ENCODE measurements at regions not wholly inside any gene's neighbourhood (a gene's known extent, or its start where the extent isn't known, plus 50 kb on each side); places are given as distances from the start of the nearest gene placed in this dataset.
"Not testable (repeated sequence)": the region's sequence is repeated elsewhere in the genome, so short reads cannot be mapped to it uniquely, and the experiment has no call there.

DNA sequence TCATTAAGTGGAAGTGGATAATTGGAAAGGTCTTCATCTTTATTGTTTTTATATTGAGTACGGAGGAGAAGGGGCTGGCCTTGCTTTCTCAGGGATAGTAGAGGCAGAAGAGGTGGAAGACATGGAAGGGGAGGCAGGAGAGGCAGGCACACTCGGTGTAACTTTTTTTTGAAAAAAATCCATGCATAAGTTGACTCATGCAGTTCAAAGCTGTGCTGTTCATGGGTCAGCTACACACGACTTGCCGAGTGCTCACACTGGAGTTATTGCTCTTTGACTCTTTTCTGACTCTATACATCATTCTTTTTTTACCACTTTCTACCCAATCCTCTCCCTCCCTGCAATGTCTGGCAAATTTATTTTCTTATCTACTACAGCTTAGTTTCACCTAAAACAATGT is 158.3 kb upstream of the AADAT start:
- no peak for DNase-seq

DNA sequence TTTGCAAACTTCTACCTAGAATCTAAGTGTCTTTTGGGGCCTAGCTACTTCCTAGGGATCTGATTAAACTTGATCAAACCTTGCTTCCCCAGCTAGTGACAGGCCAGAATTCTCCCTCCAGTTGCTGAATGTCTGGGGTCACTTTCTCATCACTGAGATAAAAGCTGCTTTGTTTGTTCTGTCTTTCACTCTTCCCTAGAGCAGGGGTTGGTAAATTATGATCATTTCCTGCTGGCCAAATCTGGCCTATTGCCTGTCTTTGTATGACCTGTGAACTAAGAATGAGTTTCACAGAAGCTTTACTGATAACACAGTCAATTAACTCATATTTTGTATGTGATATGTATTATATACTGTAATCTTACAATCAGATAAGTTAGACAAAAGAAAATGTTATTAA is 157.8 kb upstream of the AADAT start:
- DNase-seq: no peak

DNA sequence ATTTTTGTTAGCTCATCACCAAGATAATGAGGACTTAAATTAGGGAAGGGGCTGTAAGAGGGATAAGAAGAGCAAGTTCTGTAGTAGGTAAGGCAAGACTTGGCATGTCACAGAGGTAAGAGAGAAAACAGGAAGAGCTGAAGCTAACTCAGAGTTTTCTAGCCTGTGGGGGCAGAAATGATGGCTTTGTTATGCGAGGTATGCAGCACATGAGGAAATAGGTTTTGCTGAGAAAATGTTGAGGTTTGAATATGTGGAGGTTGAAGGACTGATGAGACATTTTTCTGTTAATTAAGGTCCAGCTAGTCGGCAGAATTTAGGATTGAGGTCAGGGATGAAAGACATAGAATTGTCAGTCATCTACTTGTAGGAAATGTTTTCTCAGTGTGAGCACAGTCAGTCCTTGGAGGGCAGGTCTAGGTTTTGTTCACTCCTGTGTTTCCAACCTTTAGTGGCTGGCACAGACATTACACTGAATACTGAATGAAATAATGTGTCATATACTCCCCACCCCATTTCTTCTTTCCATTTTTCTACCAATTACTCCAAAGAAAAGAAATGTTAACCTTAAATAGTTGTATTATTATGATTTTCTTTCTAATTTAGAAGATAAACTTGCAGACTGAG is 154.0 kb upstream of the AADAT start:
- no peak for DNase-seq

DNA sequence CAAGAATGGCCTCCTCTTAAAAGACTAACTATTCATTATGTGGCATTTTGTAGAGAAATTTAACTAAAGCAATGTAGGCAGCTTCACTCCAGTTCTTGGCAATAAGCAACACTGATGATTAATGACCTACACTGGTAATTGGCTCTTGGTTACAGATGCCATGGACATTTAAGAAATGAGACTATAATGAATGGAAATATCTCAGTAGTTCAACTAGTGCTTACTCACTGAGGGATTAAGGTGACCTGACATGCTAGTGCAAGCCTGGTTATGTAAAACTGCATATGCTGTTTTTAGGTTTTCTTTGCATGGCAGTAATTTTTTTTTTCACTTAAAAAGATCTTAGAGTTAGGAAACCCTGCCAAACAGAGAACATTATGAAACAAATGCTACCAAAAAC is 152.7 kb upstream of the AADAT start:
- no peak for DNase-seq

DNA sequence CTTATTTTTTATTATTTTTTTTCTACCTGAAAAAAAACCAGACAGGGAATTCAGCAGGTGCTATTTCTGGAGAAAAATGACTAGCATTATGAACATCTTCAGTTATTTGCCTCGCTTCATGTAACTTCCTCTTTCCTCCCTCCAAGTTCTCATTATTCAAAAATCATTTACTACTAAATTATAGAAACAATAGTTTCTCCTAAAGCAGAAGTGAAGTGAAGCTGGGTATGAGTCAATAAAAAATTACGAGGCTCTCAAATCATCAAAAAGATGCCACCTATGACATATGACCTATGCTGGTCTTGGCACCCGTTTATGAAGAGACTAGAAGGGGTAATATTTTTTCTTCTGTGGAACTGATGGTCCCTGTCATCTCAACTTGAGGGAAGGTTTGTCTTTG is 145.0 kb upstream of the AADAT start:
- no peak for DNase-seq

DNA sequence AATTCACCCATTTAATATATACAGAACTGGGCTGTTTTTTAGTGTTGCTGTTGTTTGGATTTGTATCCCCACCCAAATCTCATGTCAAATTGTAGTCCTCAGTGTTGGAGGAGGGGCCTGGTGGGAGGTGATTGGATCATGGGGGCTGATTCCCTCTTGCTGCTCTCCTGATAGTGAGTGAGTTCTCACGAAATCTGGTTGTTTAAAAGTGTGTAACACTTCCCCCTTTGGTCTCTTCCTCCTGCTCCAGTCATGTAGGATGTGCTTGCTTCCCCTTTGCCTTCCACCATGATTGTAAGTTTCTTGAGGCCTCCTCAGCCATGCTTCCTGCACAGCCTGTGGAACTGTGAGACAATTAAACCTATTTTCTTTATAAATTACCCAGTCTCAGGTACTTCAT is 141.6 kb upstream of the AADAT start:
- DNase-seq: no peak

DNA sequence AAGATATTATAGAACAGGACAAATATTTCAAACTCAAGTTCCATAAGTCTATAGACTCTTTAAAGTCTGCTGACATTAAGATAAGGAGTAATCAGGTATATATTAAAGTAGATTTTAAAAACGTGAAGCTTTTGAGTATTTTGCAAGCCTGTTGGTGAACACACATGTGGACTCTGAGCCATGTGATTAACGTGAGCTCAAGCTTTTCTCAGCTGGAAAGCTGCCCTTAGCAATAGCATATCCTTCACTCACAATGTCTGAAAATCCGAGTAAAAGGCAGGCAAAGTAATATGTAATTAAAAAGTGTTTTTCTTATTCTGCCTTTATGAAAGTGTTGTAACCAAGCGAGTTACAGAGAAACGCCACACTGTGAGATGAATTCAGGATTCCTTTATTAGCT is 140.5 kb upstream of the AADAT start:
- DNase-seq: no peak

DNA sequence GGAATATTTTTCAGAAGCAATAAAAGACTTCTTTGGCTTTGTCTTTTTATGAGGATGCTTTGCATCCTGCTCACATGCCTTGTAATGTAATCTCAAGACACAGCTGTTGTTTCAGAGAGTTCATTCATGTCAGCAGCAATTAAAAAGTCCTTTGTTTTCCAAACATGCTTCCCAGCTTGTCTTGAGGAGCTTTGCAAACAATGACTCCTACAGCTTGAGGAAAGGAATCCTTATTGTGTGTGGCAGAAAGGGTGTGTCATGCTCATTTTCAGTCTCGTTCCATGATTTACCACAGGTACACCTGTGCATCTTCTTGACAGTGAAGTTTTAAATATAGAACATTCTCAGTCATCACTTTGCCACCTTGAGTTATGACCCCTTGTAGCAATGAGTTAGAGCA is 139.2 kb upstream of the AADAT start:
- no peak for DNase-seq

DNA sequence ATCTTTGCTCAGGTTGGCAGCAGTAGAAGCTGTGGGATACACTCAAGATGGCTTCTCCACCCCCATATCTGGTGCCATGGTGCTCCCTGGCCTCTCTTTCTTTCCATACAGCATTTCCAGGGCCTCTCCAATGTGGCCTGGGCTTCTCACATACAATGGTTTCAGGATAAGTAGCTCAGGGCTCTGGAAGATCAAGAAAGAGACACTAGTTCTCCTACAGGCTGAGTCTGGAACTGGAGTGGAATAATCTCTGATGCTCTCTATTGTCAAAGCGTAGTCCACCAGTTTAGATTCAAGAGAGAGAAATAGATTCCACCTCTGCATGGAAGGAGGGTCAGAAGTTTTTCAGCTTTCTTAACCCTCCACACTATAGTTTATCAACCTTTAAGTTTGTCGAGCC is 138.2 kb upstream of the AADAT start:
- DNase-seq: no peak

DNA sequence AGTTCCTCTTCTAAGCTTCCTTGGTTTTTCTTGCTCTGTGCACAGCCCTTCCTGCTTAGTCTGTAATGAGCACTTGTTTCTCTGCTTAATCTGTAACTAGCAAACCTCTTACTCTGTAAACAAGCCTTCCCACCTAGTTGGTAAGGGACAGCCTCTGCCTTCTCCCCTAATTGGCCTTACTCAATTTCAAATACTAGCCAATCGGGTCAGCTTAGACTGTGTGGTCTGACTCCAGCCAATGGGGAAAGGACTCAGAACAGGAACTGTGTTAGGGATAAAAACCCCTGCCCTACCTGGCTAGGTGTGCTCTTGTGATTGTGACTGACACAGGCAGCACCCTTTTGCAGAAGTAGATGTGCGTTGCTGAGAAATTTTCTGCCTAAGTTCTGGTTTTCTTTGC is 136.5 kb upstream of the AADAT start:
- no peak for DNase-seq

DNA sequence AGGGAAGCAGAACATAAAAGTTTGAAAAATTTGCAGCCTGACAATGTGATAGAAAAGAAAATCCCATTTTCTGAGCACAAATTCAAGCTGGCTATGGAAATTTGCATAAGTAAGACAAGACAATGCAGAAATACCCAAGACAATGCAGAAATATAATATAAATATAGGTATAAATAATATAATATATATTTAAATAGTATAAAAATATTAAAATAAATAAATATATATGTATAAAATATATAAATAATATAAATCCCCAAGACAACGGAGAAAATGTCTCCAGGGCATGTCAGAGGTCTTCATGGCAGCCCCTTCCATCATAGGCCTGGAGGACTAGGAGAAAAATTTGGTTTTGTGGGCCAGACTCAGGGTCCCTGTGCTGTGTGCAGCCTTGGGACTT is 125.0 kb upstream of the AADAT start:
- no peak for DNase-seq

DNA sequence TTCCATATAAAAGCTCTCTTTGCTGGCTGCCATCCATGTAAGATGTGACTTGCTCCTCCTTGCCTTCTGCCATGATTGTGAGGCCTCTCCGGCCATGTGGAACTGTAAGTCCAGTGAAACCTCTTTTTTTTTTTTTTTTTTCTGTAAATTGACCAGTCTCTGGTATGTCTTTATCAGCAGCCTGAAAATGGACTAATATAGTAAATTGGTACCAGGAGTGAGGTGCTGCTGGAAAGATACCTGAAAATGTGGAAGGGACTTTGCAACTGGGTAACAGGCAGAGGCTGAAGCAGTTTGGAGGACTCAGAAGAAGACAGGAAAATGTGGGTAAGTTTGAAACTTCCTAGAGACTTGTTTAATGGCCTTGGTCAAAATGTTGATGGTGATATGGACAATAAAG is 124.3 kb upstream of the AADAT start:
- no peak for DNase-seq

DNA sequence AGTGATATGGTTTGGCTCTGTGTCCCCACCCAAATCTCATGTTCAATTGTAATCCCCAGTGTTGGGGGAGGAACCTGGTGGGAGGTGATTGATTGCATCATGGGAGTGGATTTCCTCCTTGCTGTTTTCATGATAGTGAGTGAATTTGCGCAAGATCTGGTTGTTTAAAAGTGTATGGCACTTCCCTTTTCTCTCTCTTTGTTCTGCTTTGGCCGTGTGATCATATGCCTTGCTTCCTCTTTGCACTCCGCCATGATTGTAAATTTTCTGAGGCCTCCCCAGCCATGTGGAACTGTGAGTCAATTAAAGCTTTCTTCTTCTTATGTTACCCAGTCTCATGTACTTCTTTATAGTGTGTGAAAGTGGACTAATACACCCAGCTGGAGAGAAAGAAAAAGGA is 113.0 kb upstream of the AADAT start:
- no peak for DNase-seq

DNA sequence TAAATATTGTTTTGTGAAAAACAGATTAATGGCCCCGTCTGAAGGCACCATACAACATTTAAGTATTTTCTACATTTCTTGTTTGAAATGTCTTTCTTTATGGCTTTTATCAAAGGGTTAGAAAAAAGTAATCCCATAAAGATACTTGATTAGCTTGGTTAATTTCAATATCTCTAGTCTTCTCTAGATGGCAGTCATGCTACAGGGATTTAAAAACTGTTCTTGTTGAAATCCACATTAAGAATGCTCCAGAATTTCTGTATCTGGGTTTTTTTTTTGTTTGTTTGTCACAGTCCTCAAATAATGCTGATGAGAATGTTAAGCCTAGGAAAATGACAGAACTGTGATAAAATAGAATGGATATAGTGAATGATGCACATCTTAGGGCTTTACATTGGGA is 109.0 kb upstream of the AADAT start:
- DNase-seq: no peak

DNA sequence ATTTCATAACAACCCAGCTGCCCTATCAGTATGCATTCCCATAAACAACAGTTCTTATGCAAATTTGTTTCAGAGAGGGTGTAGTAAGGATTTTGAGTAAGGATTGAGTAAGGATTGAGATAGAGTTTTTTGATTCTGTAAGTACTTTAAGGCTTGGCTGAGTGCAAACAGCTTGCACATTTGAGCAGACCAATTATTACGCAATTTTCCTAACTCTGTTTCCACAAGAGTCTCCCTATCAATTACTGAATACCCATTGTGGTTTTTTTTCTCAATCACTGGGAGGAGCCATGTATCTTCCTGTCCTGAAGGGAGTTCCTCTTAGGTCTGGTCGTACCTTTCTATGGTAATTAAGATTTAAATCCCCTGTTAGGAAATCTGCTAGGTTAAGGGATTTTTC is 105.0 kb upstream of the AADAT start:
- DNase-seq: not testable (repeated sequence)

DNA sequence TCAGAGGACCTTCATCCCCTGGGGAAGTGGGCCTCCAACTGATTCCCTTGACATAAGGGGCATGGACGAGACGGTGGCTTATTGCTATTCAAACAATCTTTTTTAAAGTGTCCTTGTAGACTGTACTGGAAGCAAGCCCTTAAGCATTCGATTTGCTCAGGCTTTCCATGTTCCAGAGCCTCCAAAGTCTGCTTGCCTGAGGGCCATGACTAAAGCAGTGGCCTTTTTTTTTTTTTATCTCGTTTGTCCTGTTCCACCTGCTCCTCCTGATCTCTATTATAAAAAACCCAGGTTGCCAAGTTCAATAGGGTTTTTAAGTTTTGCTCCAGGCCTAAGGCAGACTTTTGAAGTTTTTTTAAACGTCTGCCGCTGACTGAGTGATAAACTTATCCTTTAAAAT is 103.7 kb upstream of the AADAT start:
- DNase-seq: no peak

DNA sequence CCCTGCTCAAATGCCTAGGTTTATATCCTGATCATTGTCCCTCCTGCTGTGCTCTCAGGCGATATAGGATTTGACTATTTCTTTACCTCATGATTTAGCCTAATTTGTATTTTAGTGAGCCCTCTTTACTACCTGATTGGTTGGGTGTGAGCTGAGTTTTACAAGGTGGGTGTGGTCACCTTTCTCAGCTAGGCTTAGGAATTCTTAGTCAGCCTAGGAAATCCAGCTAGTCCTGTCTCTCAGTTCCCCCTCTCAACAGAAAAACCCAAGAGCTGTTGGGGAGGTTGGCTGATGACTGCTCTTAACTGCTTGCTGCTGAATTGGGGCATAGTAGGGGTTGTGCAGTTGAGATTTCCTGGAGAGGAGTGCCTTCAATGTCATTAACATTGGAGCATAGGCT is 100.5 kb upstream of the AADAT start:
- DNase-seq: no peak

DNA sequence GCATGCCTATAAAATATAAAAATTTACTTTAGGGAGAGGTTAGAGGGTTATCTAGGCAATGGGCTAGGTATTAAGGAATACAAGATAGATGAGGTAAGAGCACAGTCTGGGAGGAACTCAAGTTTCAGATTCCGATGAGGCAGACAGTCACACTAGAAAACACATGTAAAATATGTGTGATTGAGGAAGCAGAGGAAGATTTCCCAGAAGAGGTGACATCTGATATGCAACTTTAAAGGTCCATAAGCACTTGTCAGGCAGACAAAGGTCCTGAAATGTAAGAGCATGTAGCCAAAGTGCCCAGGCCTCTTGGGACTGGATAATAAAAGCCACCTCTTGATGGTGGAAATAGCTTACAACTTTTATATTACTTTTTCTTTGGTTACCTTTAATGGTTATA is 81.1 kb upstream of the AADAT start:
- DNase-seq: no peak

DNA sequence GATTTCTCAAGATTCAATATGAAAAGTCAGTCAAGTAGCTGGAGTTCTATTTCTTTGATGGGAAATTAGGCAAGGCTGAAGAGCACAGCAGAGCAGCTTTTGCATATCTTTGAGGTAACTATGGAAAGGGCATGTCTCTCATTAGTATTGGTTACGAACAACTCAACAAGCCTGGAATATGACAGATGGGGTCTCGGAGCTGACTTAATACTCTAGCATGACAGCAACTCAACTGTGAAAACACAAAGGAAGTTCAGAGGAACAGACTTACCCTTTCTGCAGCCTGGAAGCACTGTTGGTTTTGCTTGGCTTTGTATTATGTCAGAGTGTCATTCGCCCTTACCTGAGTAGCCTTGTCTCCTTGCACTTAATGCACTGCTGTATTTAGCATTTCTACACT is 79.9 kb upstream of the AADAT start:
- DNase-seq: no peak

DNA sequence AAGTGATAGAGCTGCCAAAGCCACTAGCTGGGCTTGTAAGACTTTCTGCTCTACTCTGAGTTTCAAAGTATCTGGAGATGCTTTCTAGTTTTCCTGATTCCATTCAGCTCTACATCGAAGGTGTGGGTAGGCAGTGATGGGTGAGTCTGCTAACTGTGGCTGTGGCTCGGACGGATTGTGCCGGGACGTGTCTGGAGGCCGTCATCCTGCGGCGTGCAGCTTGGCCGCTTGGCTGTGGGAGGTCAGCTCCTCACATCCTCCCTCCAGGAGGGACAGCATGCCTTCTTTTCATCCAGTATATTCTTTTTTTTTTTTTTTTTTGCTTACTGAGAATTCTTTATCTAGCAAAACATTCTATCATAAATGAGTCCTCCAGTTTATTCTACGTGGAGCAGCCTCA is 77.9 kb upstream of the AADAT start:
- no peak for DNase-seq

DNA sequence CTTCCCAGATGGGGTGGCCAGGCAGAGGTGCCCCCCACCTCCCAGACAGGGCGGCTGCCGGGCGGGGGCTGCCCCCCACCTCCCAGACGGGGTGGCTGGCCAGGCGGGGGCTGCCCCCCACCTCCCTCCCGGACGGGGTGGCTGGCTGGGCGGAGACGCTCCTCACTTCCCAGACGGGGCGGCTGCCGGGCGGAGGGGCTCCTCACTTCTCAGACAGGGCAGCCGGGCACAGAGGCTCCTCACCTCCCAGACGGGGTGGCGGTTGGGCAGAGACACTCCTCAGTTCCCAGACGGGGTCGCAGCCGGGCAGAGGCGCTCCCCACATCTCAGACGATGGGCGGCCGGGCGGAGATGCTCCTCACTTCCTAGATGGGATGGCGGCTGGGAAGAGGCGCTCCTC is 76.4 kb upstream of the AADAT start:
- DNase-seq: not testable (repeated sequence)

DNA sequence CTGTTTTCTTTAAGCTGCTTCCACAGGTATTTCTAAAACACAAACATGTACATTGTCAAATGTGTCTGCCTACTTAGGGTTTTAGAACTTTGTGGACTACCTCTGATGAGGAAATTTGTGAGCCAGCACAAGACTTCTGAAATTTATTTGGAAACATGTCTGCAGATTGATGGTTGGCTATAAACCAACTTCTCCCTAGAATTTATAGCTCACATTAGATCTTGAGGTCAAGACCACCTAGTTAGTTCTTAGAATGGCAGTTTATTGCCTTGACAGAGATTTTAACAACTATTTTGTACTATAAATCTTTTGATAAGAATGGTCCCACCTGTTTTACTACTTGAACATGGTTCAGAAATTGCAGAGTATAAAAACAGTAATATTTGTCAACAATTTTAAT is 72.7 kb upstream of the AADAT start:
- DNase-seq: no peak

DNA sequence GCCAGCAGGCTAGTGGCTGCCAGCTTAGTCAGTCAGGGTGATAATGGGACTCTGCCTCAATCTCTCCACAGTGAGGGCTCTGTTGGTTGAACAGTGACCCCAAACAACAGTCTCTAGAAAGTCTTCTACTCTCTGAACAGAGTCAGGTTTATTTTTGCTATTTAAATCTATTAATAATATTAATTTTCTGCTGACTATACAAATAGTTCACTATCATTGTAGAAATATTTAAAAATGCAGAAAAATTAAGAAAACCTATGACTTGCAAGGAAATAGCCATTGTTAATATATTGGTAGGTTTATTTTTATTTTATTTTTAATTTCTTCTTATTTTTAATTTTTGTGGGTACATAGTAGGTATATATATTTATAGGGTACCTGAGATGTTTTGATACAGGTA is 67.9 kb upstream of the AADAT start:
- no peak for DNase-seq

DNA sequence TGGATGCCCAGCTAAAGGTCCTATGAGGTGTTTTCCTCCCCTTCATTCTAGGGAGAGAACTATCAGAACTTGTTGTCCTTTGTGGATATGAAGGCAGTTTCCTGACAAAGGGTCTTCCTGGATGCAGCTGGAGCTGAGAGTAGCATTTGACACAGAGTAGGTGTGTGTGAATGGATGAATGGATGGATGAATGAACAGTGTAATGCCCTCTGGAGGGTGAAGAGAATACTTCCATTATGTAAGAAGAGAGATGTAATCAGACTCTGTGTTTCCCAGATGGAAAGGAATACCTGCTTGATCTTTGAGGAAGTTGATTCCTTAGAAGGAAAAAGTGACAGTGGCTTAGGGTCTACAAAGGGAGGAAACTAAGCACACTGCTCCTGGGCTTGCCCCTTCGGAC is 55.4 kb upstream of the AADAT start:
- DNase-seq: no peak

DNA sequence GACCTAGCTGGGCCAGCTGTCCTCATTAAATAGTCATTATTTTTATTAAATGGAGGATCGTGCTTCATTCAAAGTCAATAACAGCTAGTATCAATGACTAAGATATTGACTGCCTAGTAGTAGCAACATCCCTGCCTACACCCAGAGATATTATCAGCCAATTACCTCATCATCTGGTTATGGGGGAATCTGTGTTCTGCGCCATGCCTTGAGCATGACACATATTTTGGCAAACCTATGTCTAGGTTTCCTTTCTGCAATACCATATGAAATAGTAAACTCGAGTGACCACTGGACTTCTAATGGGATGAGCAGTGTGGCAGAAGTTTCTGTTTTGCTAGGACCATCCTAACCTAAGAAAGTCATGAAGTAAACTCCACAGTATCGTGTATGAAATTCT is 50.0 kb upstream of the AADAT start:
- DNase-seq: no peak

Data from activated CD4-positive, alpha-beta T cell treated with anti-CD3 and anti-CD28 coated beads, Interleukin-2, Interleukin-6, amounts not matched to agents 100 ng/mL and 50 ng/mL, durations not matched to agents 16 hours and 8 hours (primary cell).